Subcutaneous abdominal adipose tissue (tissue), 5 donors: ENCODE measurements at regions not wholly inside any gene's neighbourhood (a gene's known extent, or its start where the extent isn't known, plus 50 kb on each side); places are given as distances from the start of the nearest gene placed in this dataset.

ENCODE experiments used
- H3K27ac ChIP-seq: one replicate; pipeline ENCODE4 v1.7.0; 2013; ENCODE audit warnings: low read depth, mild to moderate bottlenecking, inconsistent platforms, low read length, moderate library complexity
- H3K27me3 ChIP-seq, 5 donors: one replicate each; pipeline ENCODE4 v1.7.0; 2013; ENCODE audit warnings: low read length in 5 of 5, inconsistent platforms in 1 of 5; ENCODE audit not compliant: control insufficient read depth in 5 of 5, insufficient read depth in 4 of 5
- H3K36me3 ChIP-seq, 5 donors: one replicate each; pipeline ENCODE4 v1.7.0; 2013; ENCODE audit warnings: low read length in 5 of 5; ENCODE audit not compliant: control insufficient read depth in 5 of 5, insufficient read depth in 5 of 5
- H3K4me1 ChIP-seq, 5 donors: one replicate each; pipeline ENCODE4 v1.7.0; 2013; ENCODE audit warnings: low read length in 5 of 5, mild to moderate bottlenecking in 3 of 5, moderate library complexity in 1 of 5; ENCODE audit not compliant: control insufficient read depth in 5 of 5, insufficient read depth in 5 of 5
- H3K4me3 ChIP-seq, 5 donors: one replicate each; pipeline ENCODE4 v1.7.0; 2013; ENCODE audit warnings: low read length in 5 of 5, low read depth in 1 of 5
- H3K9ac ChIP-seq, 5 donors: one replicate each; pipeline ENCODE4 v1.7.0; 2013; ENCODE audit warnings: low read length in 5 of 5, mild to moderate bottlenecking in 4 of 5, moderate library complexity in 3 of 5
- H3K9me3 ChIP-seq, 5 donors: one replicate each; pipeline ENCODE4 v1.7.0; 2013; ENCODE audit warnings: low read length in 5 of 5; ENCODE audit not compliant: control insufficient read depth in 5 of 5
- donor health status: healthy.
- donor health status: healthy.
- donor health status: healthy.
- donor health status: healthy.
- donor health status: healthy.

DNA sequence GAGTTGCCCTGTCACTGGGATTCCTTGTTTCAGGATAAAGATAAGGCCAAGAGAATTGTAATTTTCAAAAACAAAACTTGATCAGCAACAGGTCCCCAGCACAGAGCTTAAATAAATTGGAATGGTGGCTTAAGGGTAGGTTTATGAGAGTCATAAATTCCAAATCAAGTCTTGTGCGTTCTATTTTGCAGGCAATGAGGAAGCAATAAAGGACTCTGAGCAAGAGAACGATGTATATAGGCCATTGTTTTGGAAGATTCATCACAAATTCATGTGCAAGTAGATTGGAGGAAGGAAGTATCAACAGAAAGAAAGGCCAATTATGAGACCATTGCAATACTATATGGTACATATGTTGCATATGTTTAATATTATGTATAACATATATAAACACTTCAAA, 65.7 kb upstream of the PGR start:
- Histone ChIP-seq H3K9ac (no peak overlapping the region), H3K9me3 (no peaks in the 10 kb centered on the region), H3K4me1 (no peaks in the 10 kb centered on the region), H3K27me3 (no peaks in the 10 kb centered on the region), H3K36me3 (no peaks in the 10 kb centered on the region), H3K4me3 (no peak overlapping the region), H3K27ac (no peak overlapping the region)

DNA sequence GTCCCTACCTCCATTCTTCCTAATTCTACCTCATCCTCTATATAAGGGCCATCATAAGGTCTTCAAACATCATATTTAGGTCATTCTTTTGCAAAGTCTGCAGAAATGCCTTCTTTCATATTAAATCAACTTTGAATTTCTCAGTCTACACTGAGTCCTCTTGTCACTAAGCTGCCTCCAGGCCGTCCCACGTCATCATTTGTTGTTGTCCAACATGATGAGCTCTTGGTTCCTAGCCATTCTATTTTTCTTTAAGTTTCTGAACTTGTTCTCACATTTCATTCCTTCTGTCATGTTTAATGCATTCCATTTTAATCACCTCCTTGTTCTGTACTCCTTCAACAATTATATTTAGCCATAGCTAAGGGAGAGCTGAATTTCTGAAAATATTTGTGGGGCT, 59.2 kb upstream of the PGR start:
- Histone ChIP-seq H3K4me1 (peaks cover 0 to 2% (median 0%) of the 10 kb centered on the region in 5 donors), H3K9me3 (no peaks in the 10 kb centered on the region), H3K9ac (no peak overlapping the region), H3K27ac (no peak overlapping the region), H3K27me3 (no peaks in the 10 kb centered on the region), H3K36me3 (no peaks in the 10 kb centered on the region), H3K4me3 (no peak overlapping the region)

DNA sequence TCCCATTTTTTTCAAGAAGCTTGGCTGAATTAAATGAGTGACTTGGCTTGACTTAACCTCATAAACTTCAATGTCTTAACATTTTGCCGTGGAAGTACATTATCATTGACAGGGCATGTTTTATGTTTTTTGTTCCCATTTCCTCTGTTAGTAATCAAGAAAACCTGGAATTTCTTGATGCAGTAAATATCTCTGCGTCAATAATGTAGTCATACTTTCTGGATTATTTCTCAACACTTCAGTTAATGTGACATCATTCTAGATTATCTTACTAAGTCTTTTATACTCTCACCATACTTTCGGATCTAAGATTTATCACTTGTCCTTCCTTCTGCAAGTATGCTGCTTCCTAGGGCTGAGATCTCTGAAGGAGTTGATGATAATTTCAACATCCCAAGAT, 58.6 kb upstream of the PGR start:
- no peaks in the 10 kb centered on the region for H3K36me3 ChIP-seq
- H3K9me3 ChIP-seq: no peaks in the 10 kb centered on the region
- H3K9ac ChIP-seq: no peak overlapping the region
- H3K27me3 ChIP-seq: no peaks in the 10 kb centered on the region
- peaks cover 0 to 2% (median 0%) of the 10 kb centered on the region in 5 donors for H3K4me1 ChIP-seq
- no peak overlapping the region for H3K4me3 ChIP-seq
- no peak overlapping the region for H3K27ac ChIP-seq

DNA sequence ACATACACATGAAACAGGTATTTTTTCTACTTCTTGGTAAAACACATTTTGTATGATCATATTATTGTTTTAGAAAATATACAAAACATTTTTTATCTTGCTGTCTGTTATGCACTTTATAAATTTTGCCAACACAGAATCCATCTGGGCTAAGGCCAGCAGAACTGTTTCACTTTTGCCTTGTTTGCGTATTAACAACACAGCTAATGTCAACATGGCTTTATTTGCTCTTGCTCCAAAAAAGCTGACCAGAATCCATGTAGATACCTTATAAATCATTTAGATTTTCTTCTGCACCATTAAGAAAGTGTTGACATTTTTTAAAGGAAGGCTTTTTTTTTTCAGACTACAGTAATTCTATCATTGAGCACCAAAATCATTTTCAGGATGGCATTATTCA, 58.1 kb upstream of the PGR start:
- no peak overlapping the region for H3K9ac ChIP-seq
- H3K4me3 ChIP-seq: no peak overlapping the region
- no peaks in the 10 kb centered on the region for H3K36me3 ChIP-seq
- no peaks in the 10 kb centered on the region for H3K27me3 ChIP-seq
- no peak overlapping the region for H3K27ac ChIP-seq
- H3K4me1 ChIP-seq: peaks cover 0 to 2% (median 0%) of the 10 kb centered on the region in 5 donors
- H3K9me3 ChIP-seq: no peaks in the 10 kb centered on the region

DNA sequence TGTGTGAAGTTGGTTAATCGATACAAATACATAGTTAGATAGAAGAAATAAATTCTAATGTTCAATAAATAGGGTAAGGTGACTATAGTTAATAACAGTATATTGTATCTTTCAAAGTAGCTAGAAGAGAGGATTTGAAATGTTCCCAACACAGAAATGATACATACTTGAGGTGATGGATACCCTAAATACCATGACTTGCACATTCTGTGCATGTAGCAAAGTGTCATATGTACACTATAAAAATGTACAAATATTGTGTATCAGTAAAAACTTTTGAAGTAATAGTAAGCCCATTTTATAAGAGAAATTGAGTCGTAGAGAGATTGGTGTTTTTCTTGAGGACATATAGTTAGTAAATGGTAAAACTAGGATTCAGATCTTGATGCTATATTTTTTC, 56.4 kb upstream of the PGR start:
- Histone ChIP-seq H3K9ac (no peak overlapping the region), H3K27me3 (no peaks in the 10 kb centered on the region), H3K4me3 (no peak overlapping the region), H3K4me1 (peaks cover 0 to 2% (median 0%) of the 10 kb centered on the region in 5 donors), H3K9me3 (no peaks in the 10 kb centered on the region), H3K27ac (no peak overlapping the region), H3K36me3 (no peaks in the 10 kb centered on the region)

DNA sequence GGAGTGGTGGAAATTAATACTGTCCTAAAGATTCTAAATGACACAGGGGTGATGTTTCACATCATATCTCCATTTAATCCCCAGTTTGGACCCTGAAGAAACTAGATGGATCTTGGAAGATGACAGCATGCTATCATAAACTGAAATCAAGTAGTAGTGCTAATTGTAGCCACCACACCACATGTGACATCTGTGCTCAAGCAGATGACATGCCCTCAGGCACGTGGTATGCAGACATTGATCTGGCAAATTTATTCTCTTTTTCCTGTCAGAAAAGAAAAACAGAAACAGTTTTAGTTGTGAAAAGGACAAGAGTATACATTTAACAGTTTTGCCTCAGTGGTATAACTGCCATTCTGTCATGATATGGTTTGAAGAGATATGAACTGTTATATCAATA, 52.9 kb upstream of the PGR start:
- no peaks in the 10 kb centered on the region for H3K36me3 ChIP-seq
- no peak overlapping the region for H3K4me3 ChIP-seq
- H3K27ac ChIP-seq: no peak overlapping the region
- H3K9me3 ChIP-seq: no peaks in the 10 kb centered on the region
- H3K4me1 ChIP-seq: no peaks in the 10 kb centered on the region
- no peaks in the 10 kb centered on the region for H3K27me3 ChIP-seq
- no peak overlapping the region for H3K9ac ChIP-seq

DNA sequence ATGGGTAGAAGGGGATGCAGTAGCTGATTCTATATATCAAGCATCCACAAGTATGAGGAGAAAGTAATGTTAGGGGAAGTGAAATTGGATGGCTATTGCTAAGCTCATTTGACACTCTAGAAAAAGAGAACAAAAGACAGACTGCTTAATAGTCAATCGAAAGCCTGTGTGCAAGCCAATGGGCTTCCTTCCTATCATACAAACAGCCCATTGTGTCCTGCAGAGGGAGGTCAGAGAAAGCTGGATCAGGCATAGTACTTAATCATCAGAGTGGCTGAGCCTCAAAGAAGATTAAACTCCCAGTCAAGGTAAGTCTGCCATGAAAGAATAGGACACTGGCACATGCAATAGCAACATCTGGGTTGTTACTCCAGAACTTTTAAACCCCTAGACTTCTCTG, 50.9 kb upstream of the PGR start:
- Histone ChIP-seq H3K4me1 (no peaks in the 10 kb centered on the region), H3K4me3 (no peak overlapping the region), H3K9ac (no peak overlapping the region), H3K27me3 (no peaks in the 10 kb centered on the region), H3K27ac (no peak overlapping the region), H3K36me3 (no peaks in the 10 kb centered on the region), H3K9me3 (no peaks in the 10 kb centered on the region)
